GM19438 (cell line): ENCODE measurements at regions not wholly inside any gene's neighbourhood (a gene's known extent, or its start where the extent isn't known, plus 50 kb on each side); places are given as distances from the start of the nearest gene placed in this dataset.

Source experiments
- ATAC-seq: cut with Tn5 transposase; IDR thresholded peaks from one replicate; pipeline ENCODE4 v1.9.1; 2021; ENCODE audit warnings: low read depth; ENCODE audit not compliant: unreplicated experiment

GRCh38 chr3:72115307-72115706 lies 330.4 kb upstream of the PROK2 start:
- ATAC-seq, result no peak

- ATAC-seq, result no peak
Measured at GRCh38 chr3:72114773-72115172, 329.8 kb upstream of the PROK2 start.

- ATAC-seq, result no peak
Measured at GRCh38 chr3:72113964-72114363, 329.0 kb upstream of the PROK2 start.

GRCh38 chr3:72113564-72113963 lies 328.6 kb upstream of the PROK2 start:
- ATAC-seq, result no peak

- no peak for ATAC-seq
Measured at GRCh38 chr3:72112435-72112834, 327.5 kb upstream of the PROK2 start.

GRCh38 chr3:72111265-72112205 lies 326.6 kb upstream of the PROK2 start:
- no peak for ATAC-seq

GRCh38 chr3:72109327-72110259 lies 324.6 kb upstream of the PROK2 start:
- ATAC-seq, result no peak

GRCh38 chr3:72105306-72105705 lies 320.4 kb upstream of the PROK2 start:
- ATAC-seq, result no peak

- ATAC-seq, result peak; percentile 56
Measured at GRCh38 chr3:72102112-72102616, 317.2 kb upstream of the PROK2 start.

GRCh38 chr3:72101494-72101893 lies 316.5 kb upstream of the PROK2 start:
- ATAC-seq, result no peak

DNA sequence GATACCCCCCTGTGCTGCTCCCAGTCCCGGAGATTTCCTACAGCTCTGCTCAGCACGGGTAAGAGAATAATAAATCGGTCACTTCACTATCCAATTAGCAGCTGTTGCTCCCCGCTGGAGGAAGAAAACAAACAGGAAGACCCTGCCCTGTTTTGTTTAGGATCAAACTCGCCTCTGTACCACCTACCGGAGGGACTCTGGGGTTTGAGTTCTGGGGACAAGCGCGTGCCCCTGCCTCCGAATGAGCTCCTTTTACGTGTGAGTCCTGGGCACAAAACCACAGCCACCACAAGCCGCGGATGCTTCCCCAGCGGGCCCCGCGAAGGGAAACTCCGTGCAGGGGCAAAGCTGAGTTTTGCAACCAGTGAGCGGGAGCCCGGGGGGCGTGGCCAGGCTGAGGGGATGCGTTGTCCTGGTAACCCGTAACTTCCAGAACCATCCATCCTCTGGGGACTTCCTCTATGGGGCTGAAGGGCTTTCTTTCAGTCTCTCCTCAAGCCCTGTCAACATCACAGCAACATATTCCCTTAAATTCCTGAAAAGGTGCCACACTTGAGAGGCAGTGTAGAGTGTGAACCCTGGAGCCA lies 315.7 kb upstream of the PROK2 start:
- peak; percentile 58 for ATAC-seq

GRCh38 chr3:72100080-72100511 lies 315.1 kb upstream of the PROK2 start:
- no peak for ATAC-seq

GRCh38 chr3:72099326-72100079 lies 314.6 kb upstream of the PROK2 start:
- no peak for ATAC-seq

DNA sequence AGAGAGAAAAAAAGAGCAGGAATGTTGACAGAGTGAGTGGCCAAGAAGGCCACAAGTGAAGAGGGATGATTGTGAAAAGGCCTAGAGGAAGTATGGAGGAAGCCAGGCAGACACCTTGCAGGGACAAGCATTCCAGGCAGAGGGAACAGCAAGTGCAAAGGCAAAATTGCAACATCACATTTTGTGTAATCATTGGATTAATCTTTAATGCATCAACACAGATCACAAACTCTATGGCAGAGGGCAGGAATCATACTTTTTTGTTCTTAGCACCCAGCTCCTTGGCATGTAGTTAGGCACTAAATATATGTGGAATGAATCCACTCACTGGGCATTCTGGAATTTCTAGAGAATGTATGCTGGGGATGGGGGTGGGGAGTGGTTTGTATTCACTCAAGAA lies 312.1 kb upstream of the PROK2 start:
- no peak for ATAC-seq

DNA sequence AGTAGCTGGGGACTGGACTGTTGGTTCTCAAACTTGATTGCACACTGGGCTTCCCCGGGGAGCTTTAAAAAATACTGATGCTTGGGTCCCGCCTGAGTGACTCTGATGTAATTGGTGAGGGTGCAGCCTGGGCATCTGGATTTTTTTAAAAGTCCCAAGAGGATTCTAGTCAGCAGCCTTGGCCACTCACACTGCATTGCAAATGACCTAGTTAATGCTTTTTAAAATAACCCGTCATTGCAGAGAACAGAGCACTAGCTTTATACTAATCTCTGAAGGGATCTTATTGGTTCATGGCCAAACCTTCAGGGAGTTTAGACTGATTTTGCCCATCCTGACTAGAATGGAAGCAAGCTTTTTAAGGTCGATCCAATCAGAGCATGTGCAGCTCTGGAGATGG lies 310.6 kb upstream of the PROK2 start:
- ATAC-seq, result no peak

DNA sequence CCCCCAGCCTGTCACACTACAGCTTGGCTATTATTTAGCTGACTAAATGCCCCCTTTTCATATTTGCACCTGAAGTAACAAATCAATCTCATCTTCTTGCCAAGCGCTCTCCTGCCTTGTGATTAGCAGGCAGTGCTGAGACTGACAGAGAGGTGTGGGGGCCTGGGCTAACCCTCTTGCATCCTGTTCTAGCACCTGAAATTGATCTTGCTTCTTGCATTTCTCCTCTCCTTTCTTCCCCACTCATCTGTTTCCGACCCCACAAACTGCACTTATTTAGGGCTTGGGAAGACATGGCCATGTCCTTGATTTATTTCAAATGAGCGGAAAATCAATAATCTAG lies 309.0 kb upstream of the PROK2 start:
- no peak for ATAC-seq

- no peak for ATAC-seq
Measured at GRCh38 chr3:72093270-72093991, 308.5 kb upstream of the PROK2 start.

- no peak for ATAC-seq
Measured at GRCh38 chr3:72092778-72093177, 307.8 kb upstream of the PROK2 start.

GRCh38 chr3:72088486-72089025 lies 303.6 kb upstream of the PROK2 start:
- ATAC-seq, result no peak
